ENCODE measurements at regions not wholly inside any gene's neighbourhood (a gene's known extent, or its start where the extent isn't known, plus 50 kb on each side); places are given as distances from the start of the nearest gene placed in this dataset.

DNA sequence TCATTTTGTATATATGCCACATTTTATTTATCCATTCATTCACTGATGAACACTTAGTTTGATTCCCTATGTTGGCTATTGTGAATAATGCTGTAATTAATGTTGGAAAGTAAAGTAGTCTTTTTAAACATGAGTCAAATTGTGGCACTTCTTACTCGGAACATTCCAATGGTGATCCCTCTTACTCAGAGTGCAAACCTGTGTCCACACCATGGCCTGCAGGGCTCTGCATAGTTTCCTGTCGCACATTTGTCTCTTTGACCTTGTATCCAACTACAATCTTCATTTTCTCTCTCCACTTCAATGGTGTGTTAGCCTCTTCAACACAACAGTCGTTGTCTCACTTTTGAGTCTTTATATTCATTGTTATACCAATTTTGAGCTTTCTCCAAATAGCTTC, 98.1 kb upstream of the PAPPA start:
- TF ChIP-seq, protein P1, sequence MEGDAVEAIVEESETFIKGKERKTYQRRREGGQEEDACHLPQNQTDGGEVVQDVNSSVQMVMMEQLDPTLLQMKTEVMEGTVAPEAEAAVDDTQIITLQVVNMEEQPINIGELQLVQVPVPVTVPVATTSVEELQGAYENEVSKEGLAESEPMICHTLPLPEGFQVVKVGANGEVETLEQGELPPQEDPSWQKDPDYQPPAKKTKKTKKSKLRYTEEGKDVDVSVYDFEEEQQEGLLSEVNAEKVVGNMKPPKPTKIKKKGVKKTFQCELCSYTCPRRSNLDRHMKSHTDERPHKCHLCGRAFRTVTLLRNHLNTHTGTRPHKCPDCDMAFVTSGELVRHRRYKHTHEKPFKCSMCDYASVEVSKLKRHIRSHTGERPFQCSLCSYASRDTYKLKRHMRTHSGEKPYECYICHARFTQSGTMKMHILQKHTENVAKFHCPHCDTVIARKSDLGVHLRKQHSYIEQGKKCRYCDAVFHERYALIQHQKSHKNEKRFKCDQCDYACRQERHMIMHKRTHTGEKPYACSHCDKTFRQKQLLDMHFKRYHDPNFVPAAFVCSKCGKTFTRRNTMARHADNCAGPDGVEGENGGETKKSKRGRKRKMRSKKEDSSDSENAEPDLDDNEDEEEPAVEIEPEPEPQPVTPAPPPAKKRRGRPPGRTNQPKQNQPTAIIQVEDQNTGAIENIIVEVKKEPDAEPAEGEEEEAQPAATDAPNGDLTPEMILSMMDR (IDR thresholded peaks at IDR 0.05; ENCODE audit: low read length): no peak
- no peak for TF ChIP-seq EZH2 (optimal IDR thresholded peaks at IDR 0.05; ENCODE audit: low read depth, low read length)
- no peak for TF ChIP-seq EZH2phosphoT487 (IDR thresholded peaks at IDR 0.05; ENCODE audit: low read length)
